Neural cell (in vitro differentiated cells): ENCODE measurements at regions not wholly inside any gene's neighbourhood (a gene's known extent, or its start where the extent isn't known, plus 50 kb on each side); places are given as distances from the start of the nearest gene placed in this dataset.

ENCODE experiments used
- H2AFZ ChIP-seq: fragments of 200-600, 300-800 bp; sonication (generic), shearing (Covaris generic); 2 replicates; pipeline ENCODE4 v1.6.0; 2014; ENCODE audit warnings: low read depth, mild to moderate bottlenecking, antibody characterized with exemption, low read length, moderate library complexity
- H3F3A ChIP-seq: fragments of 200-600 bp; shearing (Covaris generic); 2 replicates; pipeline ENCODE4 v1.6.1; 2016; ENCODE audit warnings: mild to moderate bottlenecking, moderate library complexity, mixed read lengths, antibody characterized with exemption, low read length; ENCODE audit not compliant: insufficient read depth, poor library complexity, severe bottlenecking
- H3K27ac ChIP-seq: fragments of 200-600, 300-800 bp; sonication (generic), shearing (Covaris generic); 2 replicates; pipeline ENCODE4 v1.5.1; 2014; ENCODE audit warnings: mild to moderate bottlenecking, low read length, moderate library complexity
- H3K27me3 ChIP-seq: fragments of 300-800, 200-600 bp; sonication (generic), shearing (Covaris generic); 2 replicates; pipeline ENCODE4 v1.6.0; 2014; ENCODE audit warnings: mild to moderate bottlenecking, low read depth, low read length, moderate library complexity; ENCODE audit not compliant: insufficient read depth
- H3K36me3 ChIP-seq: fragments of 300-800, 200-600 bp; sonication (generic), shearing (Covaris generic); 2 replicates; pipeline ENCODE4 v1.5.1; 2014; ENCODE audit warnings: mild to moderate bottlenecking, antibody characterized with exemption, low read length, moderate library complexity; ENCODE audit not compliant: insufficient read depth
- H3K4me2 ChIP-seq: fragments of 300-800, 200-600 bp; sonication (generic), shearing (Covaris generic); 2 replicates; pipeline ENCODE4 v1.6.0; 2014; ENCODE audit warnings: mild to moderate bottlenecking, low read length
- H3K4me3 ChIP-seq: fragments of 300-800, 200-600 bp; sonication (generic), shearing (Covaris generic); 2 replicates; pipeline ENCODE4 v1.5.1; 2014; ENCODE audit warnings: mild to moderate bottlenecking, low read length, moderate library complexity
- H3K79me2 ChIP-seq: fragments of 200-600 bp; shearing (Covaris generic); replicated peaks from 2 replicates; pipeline ENCODE4 v1.6.0; 2014; ENCODE audit warnings: mild to moderate bottlenecking, low read length, moderate library complexity; ENCODE audit not compliant: insufficient read depth
- H3K9ac ChIP-seq: fragments of 300-800, 200-600 bp; sonication (generic), shearing (Covaris generic); 2 replicates; pipeline ENCODE4 v1.6.1; 2016; ENCODE audit warnings: mild to moderate bottlenecking, low read length, mixed read lengths
- H3K9me2 ChIP-seq: fragments of 200-600 bp; shearing (Covaris generic); 2 replicates; pipeline ENCODE4 v1.6.1; 2016; ENCODE audit warnings: mild to moderate bottlenecking, low read length, mixed read lengths; ENCODE audit not compliant: insufficient read depth
- H3K9me3 ChIP-seq: fragments of 200-600, 300-800 bp; sonication (generic), shearing (Covaris generic); 2 replicates; pipeline ENCODE4 v1.6.1; 2016; ENCODE audit warnings: mild to moderate bottlenecking, mixed run types, low read length, moderate library complexity, mixed read lengths
- H4K20me1 ChIP-seq: fragments of 200-600 bp; shearing (Covaris generic); 2 replicates; pipeline ENCODE4 v1.6.1; 2016; ENCODE audit warnings: mild to moderate bottlenecking, mixed run types; ENCODE audit not compliant: insufficient read depth
- EP300 ChIP-seq: fragments of 450-650 bp; conservative IDR thresholded peaks from 2 replicates; pipeline ENCODE4 v1.6.1; 2014; ENCODE audit warnings: antibody characterized with exemption, mild to moderate bottlenecking, moderate library complexity; ENCODE audit not compliant: poor library complexity, severe bottlenecking
- EZH2 ChIP-seq: fragments of 200-600, 300-800 bp; shearing (Covaris generic), sonication (generic); IDR thresholded peaks from 2 replicates; pipeline ENCODE4 v1.6.1; 2014; ENCODE audit warnings: antibody characterized with exemption, low read length, borderline replicate concordance, mild to moderate bottlenecking; ENCODE audit not compliant: insufficient read depth, poor library complexity, severe bottlenecking
- MXI1 ChIP-seq: fragments of 450-650 bp; conservative IDR thresholded peaks from 2 replicates; pipeline ENCODE4 v1.6.1; 2014; ENCODE audit warnings: antibody characterized with exemption, mild to moderate bottlenecking; ENCODE audit not compliant: poor library complexity, severe bottlenecking
- POLR2AphosphoS5 ChIP-seq: IDR thresholded peaks from 2 replicates; pipeline ENCODE4 v1.6.1; 2012
- RAD21 ChIP-seq: fragments of 450-650 bp; conservative IDR thresholded peaks from 2 replicates; pipeline ENCODE4 v1.6.1; 2014; ENCODE audit warnings: antibody characterized with exemption, mild to moderate bottlenecking, moderate library complexity
- REST ChIP-seq: IDR thresholded peaks from 2 replicates; pipeline ENCODE4 v1.6.1; 2012; ENCODE audit warnings: borderline replicate concordance
- SMC3 ChIP-seq: fragments of 450-650 bp; conservative IDR thresholded peaks from 2 replicates; pipeline ENCODE4 v1.6.1; 2014; ENCODE audit warnings: antibody characterized with exemption, mild to moderate bottlenecking, moderate library complexity; ENCODE audit not compliant: poor library complexity
- TAF1 ChIP-seq: IDR thresholded peaks from 2 replicates; pipeline ENCODE4 v1.6.1; 2012; ENCODE audit warnings: low read depth
- TF ChIP-seq, protein P1 (sequence below): fragments of 450-650 bp; IDR thresholded peaks from 2 replicates; pipeline ENCODE4 v1.5.1; 2014; ENCODE audit warnings: antibody characterized with exemption, mild to moderate bottlenecking, moderate library complexity; ENCODE audit not compliant: poor library complexity, severe bottlenecking

- no peaks in the 10 kb centered on the region for H3K79me2 ChIP-seq
- H3K9me3 ChIP-seq = no peaks in the 10 kb centered on the region
- H2AFZ ChIP-seq = no peak overlapping the region
- H3K36me3 ChIP-seq = no peaks in the 10 kb centered on the region
- no peak overlapping the region for H3K27ac ChIP-seq
- no peaks in the 10 kb centered on the region for H3K27me3 ChIP-seq
- TF ChIP-seq REST (no peak), MXI1 (no peak), TAF1 (no peak), POLR2AphosphoS5 (no peak), EZH2 (no peak), RAD21 (no peak), SMC3 (no peak), EP300 (no peak)
- TF ChIP-seq, protein P1, sequence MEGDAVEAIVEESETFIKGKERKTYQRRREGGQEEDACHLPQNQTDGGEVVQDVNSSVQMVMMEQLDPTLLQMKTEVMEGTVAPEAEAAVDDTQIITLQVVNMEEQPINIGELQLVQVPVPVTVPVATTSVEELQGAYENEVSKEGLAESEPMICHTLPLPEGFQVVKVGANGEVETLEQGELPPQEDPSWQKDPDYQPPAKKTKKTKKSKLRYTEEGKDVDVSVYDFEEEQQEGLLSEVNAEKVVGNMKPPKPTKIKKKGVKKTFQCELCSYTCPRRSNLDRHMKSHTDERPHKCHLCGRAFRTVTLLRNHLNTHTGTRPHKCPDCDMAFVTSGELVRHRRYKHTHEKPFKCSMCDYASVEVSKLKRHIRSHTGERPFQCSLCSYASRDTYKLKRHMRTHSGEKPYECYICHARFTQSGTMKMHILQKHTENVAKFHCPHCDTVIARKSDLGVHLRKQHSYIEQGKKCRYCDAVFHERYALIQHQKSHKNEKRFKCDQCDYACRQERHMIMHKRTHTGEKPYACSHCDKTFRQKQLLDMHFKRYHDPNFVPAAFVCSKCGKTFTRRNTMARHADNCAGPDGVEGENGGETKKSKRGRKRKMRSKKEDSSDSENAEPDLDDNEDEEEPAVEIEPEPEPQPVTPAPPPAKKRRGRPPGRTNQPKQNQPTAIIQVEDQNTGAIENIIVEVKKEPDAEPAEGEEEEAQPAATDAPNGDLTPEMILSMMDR = no peak
- no peak overlapping the region for H3K4me3 ChIP-seq
- H4K20me1 ChIP-seq = no peaks in the 10 kb centered on the region
- H3K4me2 ChIP-seq = no peak overlapping the region
- H3K9ac ChIP-seq = no peak overlapping the region
- H3K9me2 ChIP-seq = no peaks in the 10 kb centered on the region
- no peaks in the 10 kb centered on the region for H3F3A ChIP-seq
Observed at GRCh38 chr16:85998868-85999729, 100.1 kb downstream of the IRF8 start.

DNA sequence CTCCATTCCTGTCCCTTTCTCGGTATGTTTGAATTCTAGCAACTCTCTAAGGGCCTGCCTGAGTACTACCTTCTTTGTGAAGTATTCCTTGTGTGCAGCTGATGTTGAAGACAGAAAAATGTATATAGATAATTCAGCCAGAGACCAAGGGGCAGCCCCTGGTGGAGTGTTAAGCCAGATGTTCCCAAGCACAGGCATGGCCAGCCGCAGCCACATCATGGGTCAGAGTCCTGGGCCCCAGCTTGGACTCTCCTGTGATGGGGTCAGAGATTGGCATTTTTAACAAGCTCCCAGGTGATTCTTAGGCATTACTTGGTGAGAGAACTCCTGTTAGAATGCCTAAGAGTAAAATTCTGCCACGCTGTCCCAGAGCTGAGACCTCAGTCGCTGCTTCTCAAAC is 100.8 kb downstream of the IRF8 start:
- H3K9me2 ChIP-seq = no peaks in the 10 kb centered on the region
- H2AFZ ChIP-seq = no peak overlapping the region
- no peak overlapping the region for H3K27ac ChIP-seq
- H4K20me1 ChIP-seq = no peaks in the 10 kb centered on the region
- H3K9me3 ChIP-seq = no peaks in the 10 kb centered on the region
- no peak overlapping the region for H3K9ac ChIP-seq
- H3K36me3 ChIP-seq = no peaks in the 10 kb centered on the region
- H3K4me3 ChIP-seq = no peak overlapping the region
- TF ChIP-seq RAD21 (no peak), SMC3 (no peak), POLR2AphosphoS5 (no peak), REST (no peak), EZH2 (no peak), MXI1 (no peak), EP300 (no peak), TAF1 (no peak)
- TF ChIP-seq, protein P1 = no peak
- H3K27me3 ChIP-seq = no peaks in the 10 kb centered on the region
- H3F3A ChIP-seq = no peaks in the 10 kb centered on the region
- H3K79me2 ChIP-seq = no peaks in the 10 kb centered on the region
- H3K4me2 ChIP-seq = no peak overlapping the region
